HG03139 (cell line): ENCODE measurements at regions not wholly inside any gene's neighbourhood (a gene's known extent, or its start where the extent isn't known, plus 50 kb on each side); places are given as distances from the start of the nearest gene placed in this dataset.
A peak's percentile ranks its signal among the peaks of the same experiment; 100 is the strongest.

Experiments used
- ATAC-seq: cut with Tn5 transposase; IDR thresholded peaks from one replicate; pipeline ENCODE4 v1.9.1; 2021; ENCODE audit not compliant: unreplicated experiment

DNA sequence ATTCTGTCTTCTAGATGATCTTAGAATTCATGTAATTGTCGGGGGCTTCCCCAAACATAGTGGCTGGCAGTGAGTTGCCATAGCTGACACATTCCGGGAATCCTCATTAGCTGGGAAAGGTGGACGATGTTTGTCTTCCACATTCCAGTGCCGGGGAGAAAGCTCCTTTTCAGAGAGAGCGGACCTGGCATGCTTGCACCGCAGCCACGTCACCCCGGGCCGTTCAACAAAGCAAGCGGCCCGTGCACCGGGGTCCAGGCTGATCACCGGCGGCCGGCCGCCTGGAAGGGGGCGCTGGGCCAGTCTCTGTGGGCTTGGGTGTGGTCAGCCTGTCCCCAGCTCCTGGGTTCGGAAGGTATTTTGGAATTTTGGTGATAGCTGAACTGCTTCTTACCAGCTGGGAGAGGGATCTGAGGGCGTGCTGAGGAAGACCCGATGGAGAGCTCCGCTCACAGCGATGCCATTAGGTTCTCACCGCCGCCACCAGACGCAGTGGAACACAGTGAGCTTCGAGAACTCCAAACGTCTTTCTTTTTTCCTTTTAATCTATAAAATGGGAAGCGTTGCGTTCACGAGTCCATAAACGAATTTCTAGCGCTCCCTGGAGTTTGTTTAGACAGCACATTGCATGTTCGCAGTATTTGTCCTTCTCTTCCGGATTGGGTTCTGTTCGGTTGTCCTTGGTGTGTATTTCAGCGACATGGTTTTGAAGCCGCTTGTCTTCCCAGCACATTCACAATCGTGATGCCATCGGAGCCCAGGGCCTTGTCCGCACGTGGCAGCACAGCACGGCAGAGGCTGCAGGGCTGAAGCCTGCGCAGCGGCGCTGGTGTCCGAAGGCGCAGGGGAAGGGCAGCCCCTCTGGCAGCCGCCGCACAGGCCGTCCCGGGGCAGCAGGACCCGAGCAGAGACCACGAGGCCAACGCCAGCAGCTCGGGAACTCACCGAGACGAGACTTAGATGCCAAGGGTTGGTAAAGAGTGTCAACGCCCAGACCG is 557.6 kb downstream of the QKI start:
- no peak for ATAC-seq

DNA sequence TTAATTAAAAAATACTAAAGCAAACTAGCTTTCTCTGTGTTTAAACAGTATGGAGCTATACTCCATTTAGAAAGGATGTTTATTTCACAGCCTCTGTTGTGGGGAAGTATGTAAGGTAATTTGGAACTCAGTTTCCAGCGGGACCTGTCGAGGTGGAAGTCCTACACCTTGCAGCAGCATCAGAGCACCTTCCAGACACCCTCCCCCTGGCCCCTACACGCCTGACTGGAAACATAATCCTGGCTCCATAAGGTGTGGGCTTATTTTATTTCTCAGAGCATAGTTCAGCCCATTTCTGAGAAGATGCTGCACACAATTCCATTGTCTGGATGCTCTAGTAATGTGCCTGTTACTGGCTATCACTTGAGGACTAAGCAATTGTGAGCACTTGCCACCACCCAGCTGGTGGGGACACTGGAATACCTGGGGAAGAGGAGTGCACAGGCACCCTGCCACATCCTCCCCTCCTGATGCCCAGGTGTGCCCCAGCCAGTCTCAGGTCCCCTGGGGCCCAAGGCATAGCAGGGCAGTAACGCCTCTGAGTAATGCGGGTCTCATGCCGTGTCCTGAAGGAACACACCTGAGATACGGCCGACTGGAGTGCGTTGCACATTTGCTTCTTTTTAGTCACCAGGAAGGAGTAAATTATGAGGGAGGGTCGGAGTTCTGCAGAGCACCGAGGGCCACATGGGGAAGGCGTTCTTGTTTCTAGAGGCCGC is 556.5 kb downstream of the QKI start:
- ATAC-seq = no peak

DNA sequence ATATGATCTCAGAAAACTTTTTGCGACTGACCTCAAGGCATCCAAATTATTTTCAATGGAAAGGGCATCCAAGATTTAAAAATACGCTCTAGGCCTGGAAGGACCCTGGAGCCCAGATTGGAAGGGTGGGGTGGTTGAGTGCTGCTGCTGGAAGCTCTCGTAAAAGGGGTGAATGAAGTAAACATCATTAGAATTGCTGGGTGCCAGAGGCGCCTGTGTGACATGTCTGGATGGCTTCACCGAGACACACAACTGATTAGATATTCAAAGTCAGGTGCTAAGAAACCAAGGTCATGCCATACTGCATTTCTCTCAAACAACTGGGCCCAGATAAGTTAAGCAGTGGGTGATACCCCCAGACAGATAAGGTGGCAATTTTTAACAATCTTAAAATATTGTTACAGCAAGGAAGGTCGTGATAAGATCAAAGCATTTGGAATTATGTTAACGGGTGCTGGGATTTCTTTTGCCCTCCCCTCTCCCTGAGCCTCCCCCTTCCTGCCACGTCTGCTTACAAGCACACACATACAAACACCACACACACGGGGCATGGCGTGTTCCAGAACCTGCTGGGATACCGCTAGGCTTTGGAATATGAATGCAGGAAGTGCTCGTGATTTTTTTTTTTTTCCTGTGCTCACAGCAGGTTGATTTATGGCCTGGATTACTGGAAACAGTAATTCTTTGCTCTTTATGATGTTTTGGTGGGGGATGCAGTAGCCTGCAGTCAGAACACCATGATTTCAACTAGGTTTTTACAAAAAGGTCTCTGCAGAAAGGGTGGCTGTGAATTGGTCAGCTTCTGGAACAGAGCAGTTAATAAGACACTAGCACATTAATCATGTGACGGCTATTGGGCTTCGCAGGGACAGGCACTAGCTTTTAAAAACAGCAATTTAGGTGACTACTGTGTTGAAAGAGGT is 551.2 kb downstream of the QKI start:
- no peak for ATAC-seq

DNA sequence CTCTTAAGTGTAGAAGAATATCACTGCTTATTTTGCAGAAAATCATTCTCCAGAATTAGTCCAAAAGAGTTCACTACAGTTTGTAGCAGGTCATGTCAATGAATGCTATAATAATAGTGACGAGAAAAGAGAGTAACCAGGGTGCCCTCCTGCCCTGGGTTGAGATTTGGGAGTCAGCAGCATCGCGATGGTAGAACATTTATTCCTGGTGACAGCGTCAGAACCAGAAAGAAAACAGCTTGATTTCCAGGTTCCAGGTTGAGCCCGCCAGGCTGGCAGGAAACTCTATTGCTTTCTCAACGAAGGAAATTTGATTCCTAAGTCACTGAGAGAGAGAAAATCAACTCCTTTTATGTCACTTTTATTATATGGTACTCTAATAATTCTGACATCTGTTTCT is 550.3 kb downstream of the QKI start:
- no peak for ATAC-seq

DNA sequence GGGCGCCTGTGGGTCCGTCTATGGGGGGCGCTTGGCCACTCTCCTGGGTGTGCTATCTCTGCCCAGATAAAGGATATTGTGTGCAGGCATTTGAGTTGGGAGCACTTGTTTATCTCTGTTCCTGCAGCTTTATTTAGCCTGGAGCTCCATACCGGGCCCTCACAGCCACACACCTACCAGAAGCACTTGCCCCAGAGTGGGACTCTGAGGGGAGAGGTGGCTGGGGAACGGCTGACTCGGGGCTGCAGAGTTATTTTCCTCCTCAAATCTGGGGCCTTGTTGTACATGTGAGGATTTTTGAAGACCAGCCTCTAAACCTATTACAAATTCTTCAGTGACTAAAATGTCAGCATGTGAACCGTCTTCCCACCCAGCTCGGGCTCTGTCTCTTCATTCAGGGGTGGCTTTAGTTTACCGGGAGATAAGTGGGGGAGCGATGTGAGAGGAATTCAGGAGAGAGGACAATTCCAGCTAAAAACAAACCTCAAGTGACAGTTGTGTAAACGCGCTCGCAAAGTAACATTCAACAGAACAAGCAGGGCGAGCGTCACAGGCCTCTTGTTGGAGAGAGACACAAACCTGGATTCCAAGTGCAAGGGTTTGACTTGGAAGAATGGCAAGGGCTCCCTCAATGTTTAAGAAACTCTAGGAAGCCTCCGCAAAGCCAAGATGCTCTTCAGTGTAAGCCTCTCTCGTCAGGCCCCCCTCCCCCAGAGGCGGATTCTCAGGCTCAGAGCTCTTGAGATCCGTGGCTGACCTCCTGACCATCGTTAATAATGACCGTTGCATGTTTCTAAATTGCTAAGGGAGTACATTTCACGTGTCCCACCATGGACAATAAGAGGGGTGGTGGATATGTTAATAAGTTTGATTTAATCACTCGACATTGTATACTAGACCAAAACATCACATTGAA is 548.9 kb downstream of the QKI start:
- ATAC-seq = no peak

DNA sequence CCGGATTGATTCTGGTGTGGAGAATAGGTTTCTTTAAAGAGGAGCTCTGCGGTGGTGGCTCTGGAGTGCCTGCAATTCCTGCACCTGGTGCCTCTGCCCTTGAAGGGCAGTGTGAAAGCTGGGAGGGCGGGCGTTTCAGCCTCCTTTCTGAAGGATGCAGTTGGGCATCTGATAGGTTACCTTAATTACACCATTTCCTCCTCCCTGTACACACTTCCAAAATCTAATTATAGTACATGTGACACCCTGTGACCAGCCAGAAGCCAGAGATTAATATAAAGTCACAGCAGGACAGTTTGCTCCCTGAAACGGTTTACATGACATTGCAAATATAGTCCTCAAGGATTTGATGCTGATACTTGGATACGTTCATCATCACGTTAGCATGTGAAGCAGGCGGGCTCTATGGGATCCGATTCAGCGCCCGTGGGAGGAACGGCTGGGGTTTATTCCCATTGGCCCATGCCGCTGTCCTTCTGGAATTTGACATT is 548.2 kb downstream of the QKI start:
- no peak for ATAC-seq

DNA sequence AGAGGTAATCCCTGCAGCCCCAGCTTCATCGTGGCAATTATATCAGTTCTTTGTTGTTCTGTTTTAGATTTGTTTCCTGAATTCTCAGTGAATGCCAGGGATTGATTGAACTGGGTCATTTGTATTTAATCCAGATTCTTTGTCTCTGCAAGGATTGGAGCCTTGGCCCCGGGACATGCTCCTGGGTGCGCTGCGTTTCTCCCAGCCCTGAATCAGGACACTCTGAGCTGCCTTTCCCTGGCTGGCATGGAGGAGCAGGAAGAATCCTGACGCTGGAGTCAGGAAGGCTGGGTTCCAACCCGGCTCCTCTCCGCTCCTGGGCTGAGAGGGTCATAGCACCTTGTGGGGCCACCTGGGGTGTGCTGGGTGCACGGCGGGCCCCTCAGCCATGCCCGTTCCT is 545.6 kb downstream of the QKI start:
- ATAC-seq = no peak

DNA sequence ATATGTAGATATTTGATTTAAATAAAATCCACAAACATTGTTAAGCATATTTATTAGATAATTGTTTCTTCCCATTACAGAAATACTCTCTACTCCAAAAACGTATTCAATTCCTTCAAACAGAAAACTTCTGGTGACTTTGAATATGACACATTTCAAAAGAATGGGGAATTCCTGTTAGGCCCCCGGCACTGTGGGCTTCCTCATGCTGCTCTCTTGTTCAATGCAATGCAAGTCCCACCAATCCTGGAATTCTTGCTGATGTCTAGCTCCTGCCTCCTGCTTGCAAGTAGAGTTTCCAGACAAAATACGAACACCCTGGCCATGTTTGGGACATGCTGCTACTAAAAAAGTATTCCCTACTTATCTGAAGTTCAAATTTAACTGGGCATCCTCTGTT is 544.1 kb downstream of the QKI start:
- no peak for ATAC-seq

DNA sequence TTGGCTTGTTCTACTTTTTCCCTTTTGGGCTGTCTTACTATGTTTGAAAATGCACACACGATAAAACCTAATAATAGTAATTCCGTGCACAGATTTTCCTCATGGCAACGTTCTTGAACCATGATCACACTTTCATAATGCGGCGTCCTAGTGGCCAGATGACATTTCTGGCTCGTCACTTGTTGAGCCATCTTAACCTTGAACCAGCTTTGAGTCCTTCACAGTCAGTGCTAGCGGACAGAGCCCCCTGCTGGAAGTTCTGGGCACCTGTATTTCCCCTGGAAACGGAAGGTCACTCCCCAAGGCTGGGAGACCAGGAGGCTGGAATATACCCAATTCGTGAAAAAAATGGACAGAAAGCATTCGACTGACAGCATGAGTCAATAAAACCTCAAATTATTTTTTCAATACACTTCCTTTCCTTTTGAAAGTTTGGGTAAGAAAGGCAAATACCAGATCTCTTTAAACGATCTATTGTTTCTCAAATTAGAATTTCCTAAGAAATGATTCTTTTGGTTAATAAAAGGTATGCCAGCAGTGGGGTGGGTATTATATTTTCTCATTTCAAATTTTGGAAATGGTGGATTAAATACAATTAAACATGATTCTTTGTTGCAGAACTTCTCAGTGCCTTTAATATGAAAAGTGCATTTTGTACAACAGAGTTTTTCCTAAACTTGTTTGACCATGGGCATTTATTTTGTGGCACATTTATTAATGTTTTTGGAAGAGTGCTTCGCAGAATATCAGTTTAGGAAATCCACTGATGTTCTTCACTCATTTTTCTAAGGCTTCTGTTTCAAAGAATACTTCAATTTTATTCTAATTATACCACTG is 542.3 kb downstream of the QKI start:
- peak; percentile 99 for ATAC-seq

DNA sequence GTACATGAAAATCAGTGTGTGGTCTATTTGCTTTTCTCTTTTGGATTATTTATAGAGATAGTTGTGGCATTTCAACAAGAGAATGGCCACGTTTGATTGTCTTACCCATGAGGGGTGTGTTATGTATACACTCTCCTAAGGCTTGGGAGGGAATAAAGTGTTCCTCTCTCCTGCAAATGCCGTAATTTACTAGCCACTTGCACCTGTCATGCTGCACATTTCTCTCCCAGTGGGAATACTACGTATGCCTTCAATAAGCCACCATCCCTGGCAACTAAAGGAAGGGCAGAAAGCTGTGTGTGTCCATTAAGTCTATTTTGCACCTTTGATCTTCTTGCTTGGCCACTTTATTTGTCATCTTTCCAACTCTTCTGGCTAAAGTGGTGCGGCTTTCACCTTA is 541.2 kb downstream of the QKI start:
- ATAC-seq = no peak

DNA sequence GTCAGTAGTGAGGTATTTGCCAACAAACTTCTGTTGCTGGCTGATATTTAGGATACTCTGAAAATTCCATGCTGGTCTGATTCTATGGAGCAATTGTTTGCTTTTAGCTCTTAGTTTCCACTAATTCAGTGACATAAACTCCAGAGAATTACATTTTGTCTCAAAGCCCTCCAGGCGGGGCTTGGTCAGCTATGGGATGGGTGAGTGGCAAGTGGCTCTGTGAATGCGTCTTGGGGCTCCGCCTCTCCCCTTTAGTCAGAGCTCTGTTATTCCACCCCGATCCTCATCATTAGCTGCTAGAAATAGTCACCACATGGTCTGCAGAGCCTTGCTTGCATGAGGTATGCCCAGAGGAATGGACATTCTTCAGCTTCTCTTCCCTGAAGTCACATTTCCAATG is 540.6 kb downstream of the QKI start:
- no peak for ATAC-seq

DNA sequence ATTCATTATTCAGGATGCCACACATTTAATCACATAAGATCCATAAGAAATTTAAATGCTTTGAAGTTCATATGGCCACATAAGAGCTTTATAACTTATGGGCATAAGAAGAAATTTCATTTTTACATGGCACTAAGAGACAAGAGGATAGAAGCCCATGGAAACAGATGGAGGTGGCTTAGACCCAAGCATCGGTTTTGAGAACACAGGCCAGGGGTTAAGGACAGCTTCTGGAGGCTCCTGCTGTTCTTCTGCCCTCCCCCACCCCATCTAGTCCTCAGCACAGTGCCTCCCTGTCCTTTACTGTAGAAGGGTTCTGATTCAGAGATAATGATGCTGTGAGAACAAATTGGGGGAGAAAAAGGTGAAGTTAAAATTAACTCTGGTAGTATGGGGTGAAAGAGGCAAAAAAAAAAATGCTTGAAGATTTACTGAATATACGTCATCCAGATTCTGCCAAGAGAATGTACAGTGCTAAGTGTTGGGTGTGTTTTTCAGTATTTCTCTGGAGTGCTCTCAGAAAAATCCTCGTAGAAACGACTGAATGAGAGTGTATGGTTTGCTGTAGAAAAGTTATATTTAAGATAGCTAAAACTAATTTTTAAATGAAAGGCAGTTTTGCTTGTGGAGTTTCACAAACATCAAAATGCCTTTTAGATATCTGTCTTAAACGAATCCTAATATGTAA is 539.7 kb downstream of the QKI start:
- ATAC-seq = no peak

DNA sequence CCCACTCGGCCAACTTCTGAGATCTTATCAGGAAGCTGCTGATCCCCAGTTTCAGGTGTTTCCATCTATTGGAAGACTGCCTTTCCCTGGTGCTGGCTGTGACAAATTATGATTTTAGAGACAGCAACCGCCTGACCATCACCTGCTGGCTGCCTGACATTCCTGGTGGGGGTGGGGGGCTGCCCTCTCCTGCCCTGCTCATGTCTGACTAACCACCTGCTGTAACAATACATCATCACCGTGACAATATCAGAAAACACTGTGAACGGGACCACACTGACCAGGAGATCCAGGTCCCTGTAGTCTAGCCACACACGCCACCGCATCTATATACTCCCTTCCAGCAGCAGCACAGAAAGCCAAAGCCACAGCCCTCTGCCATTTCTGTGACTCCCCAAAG is 537.5 kb downstream of the QKI start:
- no peak for ATAC-seq

DNA sequence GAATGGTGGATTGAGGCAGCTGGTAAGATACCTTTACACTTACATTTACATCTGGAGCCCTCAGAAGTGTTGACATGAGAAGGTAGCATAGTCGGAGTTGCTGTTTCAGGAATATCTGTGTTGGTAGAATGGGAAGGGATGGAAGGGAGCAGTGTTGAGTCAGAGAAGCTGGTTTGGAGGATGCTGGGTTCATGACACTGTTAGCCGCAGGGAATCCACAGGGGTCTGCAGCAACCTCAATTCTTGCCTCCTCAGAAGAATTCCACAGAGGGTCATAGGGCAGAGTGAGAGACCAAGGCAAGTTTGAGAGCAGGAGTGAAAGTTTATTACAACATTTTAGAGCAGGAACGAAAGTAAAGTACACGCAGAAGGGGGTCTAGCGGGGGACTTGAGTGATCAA is 536.8 kb downstream of the QKI start:
- no peak for ATAC-seq

DNA sequence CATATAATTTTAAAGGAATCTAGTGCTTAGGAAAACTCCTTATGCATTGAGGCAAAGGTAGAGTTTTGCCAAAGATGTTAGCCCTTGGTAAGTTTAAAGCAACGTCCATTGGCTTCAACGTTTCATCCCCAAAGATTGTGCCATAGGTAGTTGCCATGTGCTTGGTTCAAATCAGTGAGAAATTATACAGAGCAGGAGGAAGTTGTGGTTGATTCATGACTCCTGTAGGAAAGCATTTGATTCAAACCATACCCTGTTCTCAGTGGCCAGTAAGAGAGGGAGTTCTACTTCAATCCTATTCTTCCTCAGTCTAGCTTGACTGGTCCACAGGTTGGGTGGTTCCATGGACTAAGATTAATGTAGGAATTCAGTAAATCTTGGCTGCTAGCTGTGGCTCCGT is 535.6 kb downstream of the QKI start:
- ATAC-seq = no peak

DNA sequence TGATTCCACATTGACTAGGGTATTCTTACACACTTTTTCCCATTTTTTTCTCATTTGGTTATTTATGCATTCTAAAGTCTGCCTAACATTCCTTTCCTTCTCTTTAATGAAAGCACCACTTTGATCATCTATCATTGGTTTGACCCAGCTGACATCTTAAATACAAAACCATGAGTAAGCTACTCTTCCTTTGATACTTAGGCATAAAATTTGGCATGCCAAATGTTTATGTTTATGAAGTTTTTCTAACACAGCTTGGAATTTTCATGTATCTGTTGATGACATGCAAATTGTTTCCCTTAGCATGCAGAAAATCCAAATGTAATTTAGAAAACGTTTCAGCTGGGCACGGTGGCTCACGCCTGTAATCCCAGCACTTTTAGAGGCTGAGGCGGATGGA is 534.9 kb downstream of the QKI start:
- ATAC-seq = no peak

DNA sequence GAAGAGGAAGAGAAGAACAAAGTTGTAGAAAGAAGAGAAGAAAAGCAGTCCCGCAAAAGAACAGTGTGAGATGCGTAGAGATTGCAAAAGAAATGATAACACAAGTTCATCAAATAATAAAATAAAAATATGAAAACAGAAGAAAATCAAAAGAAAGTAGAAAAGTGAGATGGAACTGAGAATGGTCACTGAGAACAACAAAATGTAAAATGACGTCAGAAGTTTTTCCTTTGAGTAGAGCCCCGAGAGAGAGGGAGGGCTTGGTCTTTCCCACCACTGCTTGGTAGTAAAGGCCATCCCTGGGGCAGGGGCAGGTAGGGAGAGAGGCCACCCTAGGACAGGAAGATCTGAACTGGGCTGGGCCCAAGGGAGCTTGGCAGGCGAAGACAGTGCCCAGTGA is 533.7 kb downstream of the QKI start:
- no peak for ATAC-seq

DNA sequence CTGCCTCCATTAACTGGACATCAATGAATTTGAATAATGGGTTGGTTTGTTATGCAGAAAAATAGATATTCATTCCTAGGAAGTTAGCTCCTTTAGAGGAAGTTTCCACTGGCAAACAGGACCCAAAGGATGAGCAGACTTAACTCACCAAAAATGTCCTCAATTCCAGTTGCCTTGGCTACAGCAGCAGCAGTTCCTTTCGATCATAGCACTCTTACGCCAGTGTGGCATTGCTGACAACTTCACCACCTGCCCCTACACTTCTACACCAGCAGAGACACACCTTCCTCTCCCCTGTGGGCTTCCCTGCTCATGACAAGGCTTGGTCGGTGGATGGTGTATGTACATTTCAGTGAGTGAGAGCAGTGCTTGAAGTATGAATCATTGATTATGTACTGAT is 532.8 kb downstream of the QKI start:
- ATAC-seq = no peak

DNA sequence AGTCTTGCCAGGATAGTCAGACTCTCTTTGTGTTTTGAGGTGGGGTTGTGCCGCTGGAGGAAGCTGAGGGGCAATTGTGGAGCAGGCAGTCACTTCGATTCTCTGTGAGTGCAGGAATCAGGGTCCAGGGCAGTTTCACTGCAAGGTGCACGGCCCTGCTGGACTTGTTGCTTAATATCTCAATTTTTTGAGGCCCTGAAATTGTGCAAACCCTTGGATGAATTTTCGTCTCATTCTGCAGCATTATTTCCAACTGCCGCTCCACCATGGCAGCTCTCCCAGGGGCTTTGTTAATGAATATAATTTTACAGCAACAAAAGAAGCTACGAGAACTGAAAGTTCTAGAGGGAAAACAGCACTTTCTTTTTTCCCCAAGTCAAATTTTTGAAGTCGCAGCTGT is 531.9 kb downstream of the QKI start:
- no peak for ATAC-seq
